Transverse colon (tissue), 4 donors: ENCODE measurements at regions not wholly inside any gene's neighbourhood (a gene's known extent, or its start where the extent isn't known, plus 50 kb on each side); places are given as distances from the start of the nearest gene placed in this dataset.

Source experiments
- DNase-seq: peaks from one replicate; pipeline ENCODE4 v3.0.0-alpha.2; 2019
- H3K27ac ChIP-seq, 4 donors: fragments of 200-600 bp; sonication (generic); 2 replicates each; pipeline ENCODE4 v1.5.1; 2016 to 2018; ENCODE audit warnings: inconsistent platforms in 4 of 4
- H3K27me3 ChIP-seq: fragments of 200-600 bp; sonication (generic); 2 replicates; pipeline ENCODE4 v1.5.1; 2017; ENCODE audit warnings: inconsistent platforms
- H3K36me3 ChIP-seq, 4 donors: fragments of 200-600 bp; sonication (generic); 2 replicates each; pipeline ENCODE4 v1.5.1; 2017 to 2019; ENCODE audit warnings: inconsistent platforms in 4 of 4
- H3K4me1 ChIP-seq, 4 donors: fragments of 200-600 bp; sonication (generic); 2 replicates each; pipeline ENCODE4 v1.5.1; 2017 to 2020; ENCODE audit warnings: inconsistent platforms in 4 of 4
- H3K4me3 ChIP-seq, 4 donors: fragments of 200-600 bp; sonication (generic); 1 replicate in 1 of 4; 2 replicates in 3 of 4; pipeline versions ENCODE4 v1.5.1 to v1.6.1; 2017 to 2019; ENCODE audit warnings: inconsistent platforms in 4 of 4
- H3K9me3 ChIP-seq, 2 donors: fragments of 200-600 bp; sonication (generic); 2 replicates each; pipeline ENCODE4 v1.5.1; 2017 to 2019; ENCODE audit warnings: inconsistent platforms in 2 of 2
- CTCF ChIP-seq, 5 experiments: fragments of 200-600 bp in 3 of 5; fragments of 450-650 bp in 2 of 5; sonication (generic) in 3 of 5; IDR thresholded peaks; 1 replicate in 2 of 5; 2 replicates in 3 of 5; pipeline ENCODE4 v1.5.1; 2016 to 2017; ENCODE audit warnings: antibody characterized with exemption in 5 of 5, inconsistent platforms in 3 of 5, mild to moderate bottlenecking in 2 of 5, moderate library complexity in 1 of 5
- EP300 ChIP-seq: sonication (generic); formaldehyde crosslinking; IDR thresholded peaks from one replicate; pipeline ENCODE4 v1.6.1; 2017; ENCODE audit warnings: antibody characterized with exemption, low read depth
- POLR2A ChIP-seq: fragments of 450-650 bp; IDR thresholded peaks from one replicate; pipeline ENCODE4 v1.6.1; 2016; ENCODE audit warnings: antibody characterized with exemption, mild to moderate bottlenecking, moderate library complexity
- POLR2AphosphoS5 ChIP-seq, 3 donors: sonication (generic); formaldehyde crosslinking; IDR thresholded peaks; one replicate each; pipeline ENCODE4 v1.6.1; 2016; ENCODE audit warnings: antibody characterized with exemption in 3 of 3
- WGBS, 2 donors: methylation state at CpG; one replicate each; pipeline ENCODE4 v1.1.5; 2018; ENCODE audit warnings: low coverage in 1 of 2; 5-methylcytosine and 5-hydroxymethylcytosine counted together
- in situ Hi-C, 4 donors: fragments of 200-750 bp; cut with MboI; loops; one replicate each; pipeline versions ENCODE4 v1.15.0 to v1.15.1; 2017; ENCODE audit warnings: low sequenced_read_pairs in 3 of 4, low pct_ligation_motif_present in 1 of 4, low pct_unique_long_range_greater_than_20kb in 1 of 4
- intact Hi-C: fragments of 100-400 bp; cut with DNase I; formaldehyde crosslinking; loops from one replicate; pipeline ENCODE4 v1.15.1; 2023; ENCODE audit warnings: low total_unique reads

- no peak overlapping the region for H3K4me3 ChIP-seq
- H3K27ac ChIP-seq, result no peak overlapping the region
- H3K4me1 ChIP-seq, result no peaks in the 10 kb centered on the region
- intact Hi-C loops, result no loop called here
- 50 to 71% methylated on average over 2 to 5 of the region's 5 CpGs for WGBS, 2 donors
- no peaks in the 10 kb centered on the region for H3K27me3 ChIP-seq
- no peak for TF ChIP-seq EP300
- no peak for TF ChIP-seq CTCF (IDR thresholded peaks at IDR 0.05)
- TF ChIP-seq POLR2A, result no peak
- TF ChIP-seq POLR2AphosphoS5 (IDR thresholded peaks at IDR 0.05), result no peak
- DNase-seq, result no peak
- H3K36me3 ChIP-seq, result no peaks in the 10 kb centered on the region
- in situ Hi-C loops, result no loop called here
- H3K9me3 ChIP-seq, result no peaks in the 10 kb centered on the region
Measured at GRCh38 chr1:239706245-239706892, 320.0 kb downstream of the CHRM3 start.

DNA sequence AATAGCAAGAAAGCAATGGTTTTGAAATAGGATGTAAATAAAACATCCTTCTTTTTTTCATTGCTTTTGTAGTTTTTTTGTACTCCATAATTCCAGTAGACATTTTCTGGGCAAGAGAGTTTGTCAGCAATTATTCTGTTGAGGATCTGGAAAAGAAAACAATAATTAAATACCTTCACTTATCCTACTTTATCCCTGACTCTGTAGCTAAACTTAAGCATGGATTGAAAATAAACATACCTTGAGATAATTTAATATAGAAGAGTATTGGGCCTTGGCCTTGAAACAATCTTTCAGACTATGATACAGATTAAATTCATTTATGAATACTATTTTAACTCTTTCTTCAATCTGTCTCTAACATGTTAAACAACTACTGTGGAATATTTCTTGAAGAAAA lies 321.2 kb downstream of the CHRM3 start:
- no peaks in the 10 kb centered on the region for H3K27me3 ChIP-seq
- TF ChIP-seq POLR2AphosphoS5 (IDR thresholded peaks at IDR 0.05) (no peak), POLR2A (no peak)
- no peaks in the 10 kb centered on the region for H3K4me1 ChIP-seq
- H3K4me3 ChIP-seq, result no peak overlapping the region
- no peaks in the 10 kb centered on the region for H3K9me3 ChIP-seq
- H3K36me3 ChIP-seq, result no peaks in the 10 kb centered on the region
- no peak for DNase-seq
- H3K27ac ChIP-seq, result no peak overlapping the region
- in situ Hi-C loops (no loop called here), intact Hi-C loops (no loop called here)

- no peak overlapping the region for H3K27ac ChIP-seq
- in situ Hi-C loops (no loop called here), intact Hi-C loops (no loop called here)
- no peaks in the 10 kb centered on the region for H3K9me3 ChIP-seq
- no peak for DNase-seq
- no peaks in the 10 kb centered on the region for H3K27me3 ChIP-seq
- H3K36me3 ChIP-seq, result no peaks in the 10 kb centered on the region
- no peak for TF ChIP-seq EP300
- no peak for TF ChIP-seq POLR2A
- no peak for TF ChIP-seq POLR2AphosphoS5 (IDR thresholded peaks at IDR 0.05)
- TF ChIP-seq CTCF (IDR thresholded peaks at IDR 0.05), result no peak
- WGBS, 2 donors, result 79% methylated on average over 1 of the region's 1 CpG; no CpG with 5 or more reads in 1 of the 2 donors
- no peak overlapping the region for H3K4me3 ChIP-seq
- no peaks in the 10 kb centered on the region for H3K4me1 ChIP-seq
Measured at GRCh38 chr1:239708622-239709021, 322.3 kb downstream of the CHRM3 start.

DNA sequence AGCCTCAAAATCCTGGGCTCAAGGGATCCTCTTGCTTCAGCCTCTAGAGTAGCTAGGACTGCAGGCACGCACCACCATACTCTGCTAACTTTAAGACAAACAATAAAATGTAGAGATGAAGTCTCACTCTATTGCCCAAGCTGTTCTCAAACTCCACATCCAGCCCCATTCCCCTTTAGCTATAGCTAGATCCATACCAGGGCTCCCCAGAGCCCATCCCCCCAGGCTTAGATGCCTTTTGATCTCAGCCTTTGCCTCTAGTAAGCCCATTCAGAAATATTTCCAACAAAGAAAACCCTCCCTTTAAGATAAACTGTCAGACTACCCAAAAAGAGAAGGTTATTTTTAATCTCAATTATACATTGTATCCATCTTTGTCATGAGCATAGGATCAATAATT lies 325.4 kb downstream of the CHRM3 start:
- intact Hi-C loops (no loop called here), in situ Hi-C loops (no loop called here)
- no peak overlapping the region for H3K4me3 ChIP-seq
- no peaks in the 10 kb centered on the region for H3K9me3 ChIP-seq
- no peaks in the 10 kb centered on the region for H3K36me3 ChIP-seq
- DNase-seq, result no peak
- no peak overlapping the region for H3K27ac ChIP-seq
- no peaks in the 10 kb centered on the region for H3K27me3 ChIP-seq
- TF ChIP-seq POLR2A (no peak), EP300 (no peak), POLR2AphosphoS5 (IDR thresholded peaks at IDR 0.05) (no peak), CTCF (IDR thresholded peaks at IDR 0.05) (no peak)
- 94% methylated on average over 1 of the region's 1 CpG; no CpG with 5 or more reads in 1 of the 2 donors for WGBS, 2 donors
- no peaks in the 10 kb centered on the region for H3K4me1 ChIP-seq
